CD8-positive, alpha-beta memory T cell (primary cell): ENCODE measurements at regions not wholly inside any gene's neighbourhood (a gene's known extent, or its start where the extent isn't known, plus 50 kb on each side); places are given as distances from the start of the nearest gene placed in this dataset.

Experiments
- CTCF ChIA-PET: fragments of 350-600 bp; sonication (Branson Sonifier 250); formaldehyde crosslinking; loops from one replicate; lab custom pipeline; 2021; ENCODE audit warnings: antibody characterized with exemption; lab: Charles Lee
- POLR2A ChIA-PET: fragments of 350-600 bp; sonication (Branson Sonifier 250); formaldehyde crosslinking; loops from one replicate; lab custom pipeline; 2021; ENCODE audit warnings: antibody characterized with exemption; lab: Charles Lee
- DNase-seq, 5 donors: peaks; one replicate each; pipeline versions ENCODE4 v3.0.0 to v3.0.0-alpha.2; 2020 to 2022; ENCODE audit warnings: mixed read lengths in 1 of 5
- H3K27ac ChIP-seq: one replicate; pipeline ENCODE4 v1.7.0; 2013; ENCODE audit warnings: low read depth, mild to moderate bottlenecking, low read length, moderate library complexity
- H3K27me3 ChIP-seq: 2 replicates; pipeline ENCODE4 v1.7.0; 2013; ENCODE audit warnings: low read length, mild to moderate bottlenecking; ENCODE audit not compliant: insufficient read depth, poor library complexity, severe bottlenecking
- H3K36me3 ChIP-seq: 2 replicates; pipeline ENCODE4 v1.7.0; 2013; ENCODE audit warnings: mild to moderate bottlenecking, low read length, moderate library complexity; ENCODE audit not compliant: insufficient read depth
- H3K4me1 ChIP-seq: 2 replicates; pipeline ENCODE4 v1.7.0; 2013; ENCODE audit warnings: mild to moderate bottlenecking, low read length, moderate library complexity; ENCODE audit not compliant: insufficient read depth
- H3K4me3 ChIP-seq: 2 replicates; pipeline ENCODE4 v1.7.0; 2013; ENCODE audit warnings: mild to moderate bottlenecking, low read length
- H3K9me3 ChIP-seq: 2 replicates; pipeline ENCODE4 v1.7.0; 2013; ENCODE audit warnings: mild to moderate bottlenecking, low read length
- H3K27ac Mint-ChIP-seq, 8 donors: one replicate each; pipeline ENCODE4 v1.8.0; 2020 to 2021; ENCODE audit warnings: mixed read lengths in 8 of 8, mild to moderate bottlenecking in 6 of 8, inconsistent platforms in 3 of 8, moderate library complexity in 3 of 8
- H3K27me3 Mint-ChIP-seq, 2 donors: one replicate each; pipeline ENCODE4 v1.8.0; 2020 to 2021; ENCODE audit warnings: mixed read lengths in 2 of 2, mild to moderate bottlenecking in 1 of 2, moderate library complexity in 1 of 2
- H3K36me3 Mint-ChIP-seq, 3 donors: one replicate each; pipeline ENCODE4 v1.8.0; 2020 to 2021; ENCODE audit warnings: mixed read lengths in 3 of 3, inconsistent platforms in 1 of 3, mild to moderate bottlenecking in 1 of 3
- H3K4me1 Mint-ChIP-seq, 3 donors: one replicate each; pipeline ENCODE4 v1.8.0; 2020 to 2021; ENCODE audit warnings: mixed read lengths in 3 of 3, inconsistent platforms in 1 of 3, mild to moderate bottlenecking in 1 of 3
- H3K4me3 Mint-ChIP-seq, 7 donors: one replicate each; pipeline ENCODE4 v1.8.0; 2020 to 2021; ENCODE audit warnings: mixed read lengths in 7 of 7, mild to moderate bottlenecking in 6 of 7, moderate library complexity in 4 of 7, inconsistent platforms in 2 of 7
- H3K9me3 Mint-ChIP-seq, 5 donors: one replicate each; pipeline ENCODE4 v1.8.0; 2020 to 2022; ENCODE audit warnings: mixed read lengths in 5 of 5, mild to moderate bottlenecking in 3 of 5, moderate library complexity in 2 of 5, inconsistent platforms in 1 of 5

DNA sequence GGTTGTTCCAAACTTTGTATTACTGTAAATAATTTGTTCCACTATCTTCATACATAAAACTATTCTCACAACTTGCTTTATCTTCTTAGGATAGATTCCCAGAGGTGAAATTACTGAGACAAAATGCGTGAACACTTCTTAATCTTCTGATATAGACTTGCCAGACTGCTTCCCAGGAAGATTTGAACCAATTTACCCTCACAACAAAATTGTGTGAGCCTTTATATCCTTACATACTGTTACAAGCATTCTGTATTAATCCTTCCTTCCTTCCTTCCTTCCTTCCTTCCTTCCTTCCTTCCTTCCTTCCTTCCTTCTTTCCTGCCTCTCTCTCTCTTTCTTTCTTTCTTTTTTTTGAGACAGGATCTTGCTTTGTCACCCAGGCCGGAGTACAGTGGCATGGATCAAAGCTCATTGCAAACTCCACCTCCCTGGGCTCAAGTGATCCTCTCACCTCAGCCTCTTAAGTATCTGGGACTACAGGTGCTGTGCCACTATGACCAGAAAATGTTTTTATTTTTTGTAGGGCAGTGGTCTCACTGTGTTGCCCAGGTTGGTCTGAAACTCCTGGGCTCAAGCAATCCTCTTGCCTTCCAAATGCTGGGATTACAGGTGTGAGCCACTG lies 57.1 kb upstream of the SSR3 start:
- Mint-ChIP-seq H3K4me3 (no peak overlapping the region), H3K27me3 (peaks cover 10 to 12% of the 10 kb centered on the region in 2 donors), H3K4me1 (peaks cover 0 to 6% (median 6%) of the 10 kb centered on the region in 3 donors), H3K27ac (no peak overlapping the region), H3K36me3 (no peaks in the 10 kb centered on the region), H3K9me3 (no peaks in the 10 kb centered on the region)
- H3K4me3 ChIP-seq, result no peak overlapping the region
- H3K27ac ChIP-seq, result no peak overlapping the region
- CTCF ChIA-PET, result no interaction called here
- no peaks in the 10 kb centered on the region for H3K4me1 ChIP-seq
- H3K36me3 ChIP-seq, result no peaks in the 10 kb centered on the region
- no peaks in the 10 kb centered on the region for H3K9me3 ChIP-seq
- H3K27me3 ChIP-seq, result no peaks in the 10 kb centered on the region
- POLR2A ChIA-PET, result no interaction called here
- DNase-seq, result no peak

DNA sequence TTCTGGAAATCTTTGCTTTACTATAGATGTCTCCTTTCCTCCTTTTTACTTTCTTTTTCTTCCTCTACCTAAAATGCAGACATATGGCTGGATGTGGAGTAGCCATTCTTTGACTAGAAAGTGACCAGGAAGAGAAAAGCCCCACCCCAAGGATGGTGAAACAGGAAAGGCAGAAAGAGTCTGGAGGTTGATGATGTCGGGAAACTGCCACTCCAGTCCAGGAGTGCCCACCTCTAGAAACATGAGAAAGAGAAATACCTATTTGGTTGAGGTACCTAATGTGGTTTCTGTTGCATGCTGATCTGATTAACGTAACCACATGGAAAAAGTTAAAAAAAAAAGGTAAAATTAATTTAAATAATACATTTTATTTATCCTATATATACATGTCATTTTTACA lies 55.2 kb upstream of the SSR3 start:
- H3K27ac ChIP-seq, result no peak overlapping the region
- H3K27me3 ChIP-seq, result no peaks in the 10 kb centered on the region
- Mint-ChIP-seq H3K27ac (peak overlapping the region in 1 of 8 donors; percentile 21), H3K4me1 (peaks cover 7 to 18% (median 10%) of the 10 kb centered on the region in 3 donors), H3K36me3 (no peaks in the 10 kb centered on the region), H3K27me3 (peaks cover 9 to 25% of the 10 kb centered on the region in 2 donors), H3K9me3 (no peaks in the 10 kb centered on the region), H3K4me3 (no peak overlapping the region)
- H3K36me3 ChIP-seq, result no peaks in the 10 kb centered on the region
- ChIA-PET POLR2A (no interaction called here), CTCF (no interaction called here)
- no peaks in the 10 kb centered on the region for H3K9me3 ChIP-seq
- DNase-seq, result no peak
- H3K4me1 ChIP-seq, result no peaks in the 10 kb centered on the region
- no peak overlapping the region for H3K4me3 ChIP-seq

DNA sequence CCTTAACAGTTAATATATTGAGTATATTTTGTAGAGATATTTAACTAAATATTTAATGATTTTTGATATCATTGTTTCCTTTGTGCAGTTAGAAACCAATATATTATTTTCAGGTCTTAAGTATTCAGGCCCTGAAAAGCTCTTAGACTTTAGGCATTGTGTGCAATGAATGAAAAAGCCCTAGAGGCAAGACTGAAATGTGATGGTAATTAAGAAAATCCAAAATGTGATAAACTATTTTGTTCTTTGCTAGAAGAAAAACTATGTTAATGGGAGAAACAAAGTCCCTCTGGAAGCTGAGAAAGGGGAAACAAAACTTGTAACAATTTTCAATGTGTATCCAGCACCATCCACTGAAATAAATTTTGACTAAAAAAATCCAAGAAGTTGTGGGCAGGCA lies 54.6 kb upstream of the SSR3 start:
- Histone ChIP-seq H3K4me1 (no peaks in the 10 kb centered on the region), H3K4me3 (no peak overlapping the region), H3K36me3 (no peaks in the 10 kb centered on the region), H3K27me3 (no peaks in the 10 kb centered on the region), H3K9me3 (no peaks in the 10 kb centered on the region), H3K27ac (no peak overlapping the region)
- Mint-ChIP-seq H3K36me3 (no peaks in the 10 kb centered on the region), H3K27ac (no peak overlapping the region), H3K9me3 (no peaks in the 10 kb centered on the region), H3K4me1 (peaks cover 7 to 18% (median 10%) of the 10 kb centered on the region in 3 donors), H3K4me3 (no peak overlapping the region), H3K27me3 (peaks cover 9 to 26% of the 10 kb centered on the region in 2 donors)
- ChIA-PET CTCF (no interaction called here), POLR2A (no interaction called here)
- no peak for DNase-seq

DNA sequence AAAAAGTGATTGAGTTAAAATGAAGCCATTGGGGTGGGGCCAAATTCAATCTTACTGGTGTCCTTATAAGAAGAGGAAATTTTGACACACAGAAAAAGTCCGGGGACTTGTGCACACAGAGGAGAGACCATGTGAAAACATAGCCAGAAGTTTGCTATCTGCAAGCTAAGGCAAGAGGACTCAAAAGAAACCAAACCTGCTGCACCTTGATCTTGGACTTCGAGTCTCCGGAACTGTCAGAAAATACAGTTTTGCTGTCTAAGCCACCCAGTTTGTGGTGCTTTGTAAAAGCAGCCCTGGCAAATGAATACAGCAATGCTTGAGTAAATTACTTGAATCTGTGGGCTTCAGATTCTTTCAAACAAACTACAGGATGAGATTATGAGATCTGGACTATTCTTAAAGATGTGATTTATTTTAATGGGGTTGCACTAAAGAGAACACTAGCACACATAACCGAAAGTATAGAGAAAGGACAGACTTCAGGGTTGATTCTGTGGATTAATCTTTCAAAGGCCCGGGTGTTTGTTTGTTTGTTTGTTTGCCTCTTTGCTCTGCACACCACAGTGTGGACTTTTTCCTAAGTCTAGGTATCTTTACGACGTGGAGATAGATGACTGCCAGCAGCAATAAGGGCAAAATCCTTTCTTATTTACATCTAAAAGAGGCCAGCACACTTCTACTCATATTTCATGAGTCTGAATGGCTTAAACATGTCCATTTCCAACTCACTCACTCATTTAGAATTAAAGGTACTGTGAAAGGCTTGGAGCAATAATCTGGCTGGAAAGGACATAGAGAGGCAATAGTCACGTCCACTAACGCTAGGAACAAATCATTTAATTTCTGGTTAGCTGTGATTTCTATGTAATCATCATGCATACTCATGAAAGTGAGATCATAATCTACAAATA lies 53.9 kb upstream of the SSR3 start:
- Histone ChIP-seq H3K27ac (no peak overlapping the region), H3K9me3 (no peaks in the 10 kb centered on the region), H3K4me1 (no peaks in the 10 kb centered on the region), H3K36me3 (no peaks in the 10 kb centered on the region), H3K4me3 (no peak overlapping the region), H3K27me3 (no peaks in the 10 kb centered on the region)
- H3K36me3 Mint-ChIP-seq, result no peaks in the 10 kb centered on the region
- no peak overlapping the region for H3K4me3 Mint-ChIP-seq
- CTCF ChIA-PET, result no interaction called here
- H3K27ac Mint-ChIP-seq, result no peak overlapping the region
- POLR2A ChIA-PET, result no interaction called here
- no peak for DNase-seq
- no peaks in the 10 kb centered on the region for H3K9me3 Mint-ChIP-seq
- peaks cover 7 to 18% (median 10%) of the 10 kb centered on the region in 3 donors for H3K4me1 Mint-ChIP-seq
- peaks cover 9 to 26% of the 10 kb centered on the region in 2 donors for H3K27me3 Mint-ChIP-seq

DNA sequence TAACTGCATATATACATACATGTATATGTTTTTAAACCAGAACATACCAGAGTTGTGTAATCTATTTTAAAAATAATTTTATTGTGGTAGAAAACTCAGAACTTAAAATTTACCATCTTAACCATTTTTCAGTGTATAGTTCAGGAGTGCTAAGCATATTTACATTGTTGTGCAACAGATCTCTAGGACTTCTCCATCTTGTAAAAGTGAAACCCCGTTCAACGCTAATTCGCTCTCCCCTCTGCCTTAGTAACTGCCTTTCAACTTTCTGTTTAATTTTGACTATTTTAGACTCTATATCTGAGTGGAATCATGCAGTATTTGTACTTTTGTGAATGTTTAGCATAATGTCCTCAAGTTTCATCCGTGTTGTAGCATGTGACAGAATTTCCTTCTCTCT lies 51.8 kb upstream of the SSR3 start:
- Histone ChIP-seq H3K27ac (peak overlapping the region; percentile 72), H3K4me1 (no peaks in the 10 kb centered on the region), H3K36me3 (no peaks in the 10 kb centered on the region), H3K9me3 (no peaks in the 10 kb centered on the region), H3K4me3 (no peak overlapping the region), H3K27me3 (no peaks in the 10 kb centered on the region)
- no peak overlapping the region for H3K27ac Mint-ChIP-seq
- no peaks in the 10 kb centered on the region for H3K36me3 Mint-ChIP-seq
- H3K4me3 Mint-ChIP-seq, result peak overlapping the region; percentile 26 to 86 (median 78)
- H3K9me3 Mint-ChIP-seq, result no peaks in the 10 kb centered on the region
- CTCF ChIA-PET, result interaction anchor here (1.7 kb wide), 1 partner anchor 67 kb away, joined by 5 read pairs; no protein-coding TSS in a partner anchor
- POLR2A ChIA-PET, result no interaction called here
- DNase-seq, result no peak
- H3K27me3 Mint-ChIP-seq, result peaks cover 9 to 26% of the 10 kb centered on the region in 2 donors
- peaks cover 7 to 25% (median 18%) of the 10 kb centered on the region in 3 donors for H3K4me1 Mint-ChIP-seq

DNA sequence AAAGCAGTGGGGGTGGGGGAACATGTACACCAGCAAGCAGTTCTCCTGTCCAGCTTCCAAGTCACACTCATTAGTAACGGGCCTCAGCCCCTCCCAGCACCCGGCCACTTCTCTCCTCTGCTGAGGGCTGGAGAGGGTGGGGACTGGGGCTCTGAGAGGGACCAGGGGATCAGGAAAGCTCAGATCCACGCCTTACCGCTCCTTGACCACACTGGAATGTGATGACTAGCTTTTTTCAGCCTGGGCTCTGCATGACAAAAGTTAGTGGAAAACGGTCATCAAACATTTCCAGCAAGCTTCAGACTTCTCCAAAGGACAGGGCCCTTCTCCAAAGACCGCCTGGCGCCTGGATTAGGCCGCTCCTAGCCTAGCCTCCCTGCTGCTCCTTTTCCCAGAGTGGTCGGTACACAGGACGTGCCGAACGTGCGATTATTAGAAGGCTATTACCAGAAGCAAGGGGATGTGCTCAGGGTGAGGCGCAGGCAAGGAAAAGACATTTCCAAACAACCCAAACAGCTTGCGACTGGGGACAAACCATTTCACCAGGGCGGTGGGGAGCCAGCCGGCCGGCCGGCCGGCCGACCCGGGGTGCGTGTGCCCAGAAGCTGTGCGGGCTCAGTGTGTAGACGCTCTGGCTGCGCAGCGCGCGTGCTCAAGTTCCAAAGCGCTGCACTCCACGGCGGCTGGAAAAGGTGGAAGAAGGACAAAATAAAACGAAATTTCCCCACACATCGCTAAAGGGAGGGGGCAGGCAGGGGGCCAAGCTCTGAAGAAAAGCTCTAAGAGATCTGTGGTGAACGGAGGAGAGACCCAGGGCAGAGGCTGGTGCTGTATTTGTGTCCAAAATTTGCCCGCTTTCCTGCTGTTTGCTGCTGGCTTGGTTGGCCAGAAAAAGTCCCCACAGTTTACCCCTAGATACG lies 51.0 kb upstream of the SSR3 start:
- Mint-ChIP-seq H3K27ac (peak overlapping the region in 2 of 8 donors; percentile 20 to 61), H3K4me1 (peaks cover 7 to 25% (median 18%) of the 10 kb centered on the region in 3 donors), H3K27me3 (peaks cover 5 to 26% of the 10 kb centered on the region in 2 donors), H3K9me3 (no peaks in the 10 kb centered on the region), H3K4me3 (peak overlapping the region; percentile 72 to 86 (median 78)), H3K36me3 (no peaks in the 10 kb centered on the region)
- no peaks in the 10 kb centered on the region for H3K9me3 ChIP-seq
- no peaks in the 10 kb centered on the region for H3K36me3 ChIP-seq
- DNase-seq, result no peak
- H3K4me3 ChIP-seq, result peak overlapping the region; percentile 16
- H3K27me3 ChIP-seq, result no peaks in the 10 kb centered on the region
- ChIA-PET POLR2A (no interaction called here), CTCF (interaction anchor here (0.6 to 1.7 kb wide), 2 partner anchors 67 to 436 kb away, joined by 3 to 5 read pairs; no protein-coding TSS in a partner anchor)
- no peaks in the 10 kb centered on the region for H3K4me1 ChIP-seq
- peak overlapping the region; percentile 72 for H3K27ac ChIP-seq

DNA sequence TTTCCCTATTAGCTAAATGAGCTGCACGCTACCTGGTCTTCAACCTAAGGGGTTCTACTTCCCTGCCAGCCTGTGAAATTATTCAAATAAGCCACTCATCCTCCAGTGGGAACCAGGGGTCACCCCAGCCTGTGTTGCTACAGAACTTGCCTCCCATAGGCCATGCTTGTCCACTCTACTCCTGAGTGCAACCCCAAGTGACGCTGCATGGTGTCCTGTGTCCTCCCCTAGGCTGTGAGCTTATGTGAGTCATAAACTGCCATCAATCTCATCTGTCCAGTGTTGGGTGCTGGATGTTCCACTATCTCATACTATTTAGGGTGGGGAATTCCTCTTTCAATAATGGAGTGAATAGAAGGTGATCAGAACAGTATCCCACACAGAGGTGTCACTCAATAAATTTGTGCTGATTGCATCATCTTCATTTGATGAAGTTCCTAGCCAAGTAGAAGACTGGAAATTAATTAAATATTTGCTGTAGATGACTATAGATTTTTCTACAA lies 49.8 kb upstream of the SSR3 start:
- DNase-seq, result no peak
- Histone ChIP-seq H3K4me1 (no peaks in the 10 kb centered on the region), H3K27ac (peak overlapping the region; percentile 72), H3K4me3 (no peak overlapping the region), H3K36me3 (no peaks in the 10 kb centered on the region), H3K9me3 (no peaks in the 10 kb centered on the region), H3K27me3 (no peaks in the 10 kb centered on the region)
- ChIA-PET CTCF (no interaction called here), POLR2A (interaction anchor here (0.7 kb wide), 1 partner anchor 71 kb away, joined by 3 read pairs; no protein-coding TSS in a partner anchor)
- Mint-ChIP-seq H3K27me3 (peaks cover 4 to 26% of the 10 kb centered on the region in 2 donors), H3K4me3 (no peak overlapping the region), H3K27ac (no peak overlapping the region), H3K4me1 (peaks cover 7 to 21% (median 13%) of the 10 kb centered on the region in 3 donors), H3K9me3 (no peaks in the 10 kb centered on the region), H3K36me3 (no peaks in the 10 kb centered on the region)
